ENCODE measurements at regions not wholly inside any gene's neighbourhood (a gene's known extent, or its start where the extent isn't known, plus 50 kb on each side); places are given as distances from the start of the nearest gene placed in this dataset.

DNA sequence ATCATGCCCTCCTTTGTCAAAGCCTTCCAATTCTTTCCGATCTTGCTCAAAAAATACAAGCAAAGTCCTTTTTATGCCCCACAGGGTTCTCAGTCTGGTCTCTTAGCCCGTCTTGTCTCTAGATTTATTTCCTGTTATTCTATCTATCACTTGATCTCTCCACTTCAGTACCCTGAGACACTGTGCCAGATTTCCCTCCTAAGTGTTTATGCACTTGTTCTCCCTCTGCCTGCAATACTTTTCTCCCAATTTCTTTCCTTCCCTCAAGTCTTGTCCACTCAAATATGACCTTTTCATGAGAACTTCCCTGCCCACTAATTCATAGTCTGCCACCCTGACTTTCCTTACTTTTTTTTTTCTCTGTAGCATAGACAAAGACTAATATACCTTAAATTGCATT is 141.4 kb downstream of the MBL2 start:
- TF ChIP-seq CTCF (IDR thresholded peaks at IDR 0.05; ENCODE audit: poor library complexity, severe bottlenecking) (no peak), TAF1 (IDR thresholded peaks at IDR 0.05; ENCODE audit: low read depth) (no peak), POLR2AphosphoS5 (IDR thresholded peaks at IDR 0.05) (no peak), EP300 (conservative IDR thresholded peaks at IDR 0.05; ENCODE audit: poor library complexity, severe bottlenecking) (no peak)

Data from neural cell (in vitro differentiated cells).